Adrenal gland (tissue), 5 donors: ENCODE measurements at regions not wholly inside any gene's neighbourhood (a gene's known extent, or its start where the extent isn't known, plus 50 kb on each side); places are given as distances from the start of the nearest gene placed in this dataset.

Experiments
- POLR2A ChIP-seq, 2 donors: fragments of 450-650 bp; IDR thresholded peaks; one replicate each; pipeline ENCODE4 v1.6.1; 2017; ENCODE audit warnings: antibody characterized with exemption in 2 of 2, mild to moderate bottlenecking in 2 of 2, moderate library complexity in 1 of 2
- TF ChIP-seq, protein P1 (sequence below), 6 experiments: fragments of 450-650 bp in 4 of 6; fragments of 200-600 bp in 2 of 6; sonication (generic) in 1 of 6; IDR thresholded peaks; 1 replicate in 5 of 6; 2 replicates in 1 of 6; pipeline versions ENCODE4 v1.5.1 to v1.8.0; 2016 to 2021; ENCODE audit warnings: antibody characterized with exemption in 6 of 6, mild to moderate bottlenecking in 2 of 6, moderate library complexity in 1 of 6
- donor health status: DM: no; HTN: no; CAD: no.

DNA sequence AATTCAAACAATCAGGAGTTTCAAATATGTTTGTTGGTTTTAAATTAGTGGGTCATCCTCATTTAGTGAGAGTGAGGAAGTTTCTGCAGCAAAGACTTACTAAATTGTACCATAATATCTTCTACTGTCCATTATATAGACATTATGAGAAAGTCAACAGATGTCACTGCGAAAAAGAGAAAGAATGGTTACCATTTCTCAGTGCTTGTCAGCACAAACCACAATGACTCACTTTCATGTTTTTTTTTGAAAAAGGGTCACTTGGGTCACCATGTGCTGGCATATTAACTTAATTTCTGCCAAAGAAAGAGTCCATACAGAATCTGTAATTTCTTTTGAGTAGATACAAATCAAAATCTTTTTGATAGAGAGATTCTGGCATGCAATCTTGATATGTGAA, 924.6 kb upstream of the FAT3 start:
- TF ChIP-seq, protein P1, sequence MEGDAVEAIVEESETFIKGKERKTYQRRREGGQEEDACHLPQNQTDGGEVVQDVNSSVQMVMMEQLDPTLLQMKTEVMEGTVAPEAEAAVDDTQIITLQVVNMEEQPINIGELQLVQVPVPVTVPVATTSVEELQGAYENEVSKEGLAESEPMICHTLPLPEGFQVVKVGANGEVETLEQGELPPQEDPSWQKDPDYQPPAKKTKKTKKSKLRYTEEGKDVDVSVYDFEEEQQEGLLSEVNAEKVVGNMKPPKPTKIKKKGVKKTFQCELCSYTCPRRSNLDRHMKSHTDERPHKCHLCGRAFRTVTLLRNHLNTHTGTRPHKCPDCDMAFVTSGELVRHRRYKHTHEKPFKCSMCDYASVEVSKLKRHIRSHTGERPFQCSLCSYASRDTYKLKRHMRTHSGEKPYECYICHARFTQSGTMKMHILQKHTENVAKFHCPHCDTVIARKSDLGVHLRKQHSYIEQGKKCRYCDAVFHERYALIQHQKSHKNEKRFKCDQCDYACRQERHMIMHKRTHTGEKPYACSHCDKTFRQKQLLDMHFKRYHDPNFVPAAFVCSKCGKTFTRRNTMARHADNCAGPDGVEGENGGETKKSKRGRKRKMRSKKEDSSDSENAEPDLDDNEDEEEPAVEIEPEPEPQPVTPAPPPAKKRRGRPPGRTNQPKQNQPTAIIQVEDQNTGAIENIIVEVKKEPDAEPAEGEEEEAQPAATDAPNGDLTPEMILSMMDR (IDR thresholded peaks at IDR 0.05), result no peak
- TF ChIP-seq POLR2A (IDR thresholded peaks at IDR 0.05), result no peak
